Neural crest cell (in vitro differentiated cells): ENCODE measurements at regions not wholly inside any gene's neighbourhood (a gene's known extent, or its start where the extent isn't known, plus 50 kb on each side); places are given as distances from the start of the nearest gene placed in this dataset.

Experiments used
- DNase-seq: peaks from one replicate; pipeline ENCODE4 v3.0.0; 2021; ENCODE audit warnings: low read depth, mixed read lengths, low spot score
- H3K27ac Mint-ChIP-seq: one replicate; pipeline ENCODE4 v1.8.0; 2021; ENCODE audit warnings: mild to moderate bottlenecking, mixed read lengths; ENCODE audit not compliant: unreplicated experiment
- H3K27me3 Mint-ChIP-seq: 2 replicates; pipeline ENCODE4 v1.8.0; 2021; ENCODE audit warnings: low read depth, mild to moderate bottlenecking, mixed read lengths
- H3K36me3 Mint-ChIP-seq: 2 replicates; pipeline ENCODE4 v1.8.0; 2021; ENCODE audit warnings: low read depth, mild to moderate bottlenecking, mixed read lengths
- H3K4me1 Mint-ChIP-seq: 2 replicates; pipeline ENCODE4 v1.8.0; 2021; ENCODE audit warnings: mixed read lengths
- H3K4me3 Mint-ChIP-seq: one replicate; pipeline ENCODE4 v1.8.0; 2021; ENCODE audit warnings: mild to moderate bottlenecking, mixed read lengths
- H3K9me3 Mint-ChIP-seq: 2 replicates; pipeline ENCODE4 v1.8.0; 2021; ENCODE audit warnings: mixed read lengths
- CTCF ChIP-seq: fragments of 200-600 bp; sonication (generic); conservative IDR thresholded peaks from 2 replicates; pipeline ENCODE4 v1.5.0; 2021; ENCODE audit warnings: antibody characterized with exemption, mild to moderate bottlenecking

GRCh38 chr2:60070736-60071489 lies 482.5 kb downstream of the BCL11A start:
- H3K4me1 Mint-ChIP-seq: peaks cover 4% of the 10 kb centered on the region
- no peak for TF ChIP-seq CTCF
- H3K27ac Mint-ChIP-seq: no peak overlapping the region
- H3K9me3 Mint-ChIP-seq: no peaks in the 10 kb centered on the region
- no peaks in the 10 kb centered on the region for H3K27me3 Mint-ChIP-seq
- no peaks in the 10 kb centered on the region for H3K36me3 Mint-ChIP-seq
- no peak overlapping the region for H3K4me3 Mint-ChIP-seq
- no peak for DNase-seq

GRCh38 chr2:60070196-60070595 lies 483.3 kb downstream of the BCL11A start:
- no peak for DNase-seq
- Mint-ChIP-seq H3K9me3 (no peaks in the 10 kb centered on the region), H3K27me3 (no peaks in the 10 kb centered on the region), H3K27ac (no peak overlapping the region), H3K4me3 (no peak overlapping the region), H3K36me3 (no peaks in the 10 kb centered on the region), H3K4me1 (peaks cover 4% of the 10 kb centered on the region)
- TF ChIP-seq CTCF: no peak

GRCh38 chr2:60068755-60069154 lies 484.7 kb downstream of the BCL11A start:
- H3K27ac Mint-ChIP-seq: no peak overlapping the region
- TF ChIP-seq CTCF: no peak
- no peaks in the 10 kb centered on the region for H3K9me3 Mint-ChIP-seq
- H3K27me3 Mint-ChIP-seq: no peaks in the 10 kb centered on the region
- no peak for DNase-seq
- peaks cover 4% of the 10 kb centered on the region for H3K4me1 Mint-ChIP-seq
- no peak overlapping the region for H3K4me3 Mint-ChIP-seq
- H3K36me3 Mint-ChIP-seq: no peaks in the 10 kb centered on the region

- no peak for DNase-seq
- Mint-ChIP-seq H3K27me3 (no peaks in the 10 kb centered on the region), H3K4me1 (peaks cover 4% of the 10 kb centered on the region), H3K9me3 (no peaks in the 10 kb centered on the region), H3K4me3 (no peak overlapping the region), H3K27ac (no peak overlapping the region), H3K36me3 (no peaks in the 10 kb centered on the region)
- no peak for TF ChIP-seq CTCF
These were observed 486.4 kb downstream of the BCL11A start for GRCh38 chr2:60067006-60067405.

GRCh38 chr2:60066096-60066839 lies 487.2 kb downstream of the BCL11A start:
- H3K27ac Mint-ChIP-seq: no peak overlapping the region
- no peak for DNase-seq
- no peaks in the 10 kb centered on the region for H3K36me3 Mint-ChIP-seq
- H3K9me3 Mint-ChIP-seq: no peaks in the 10 kb centered on the region
- no peak overlapping the region for H3K4me3 Mint-ChIP-seq
- TF ChIP-seq CTCF: no peak
- peaks cover 2% of the 10 kb centered on the region for H3K4me1 Mint-ChIP-seq
- no peaks in the 10 kb centered on the region for H3K27me3 Mint-ChIP-seq
